ENCODE measurements at regions not wholly inside any gene's neighbourhood (a gene's known extent, or its start where the extent isn't known, plus 50 kb on each side); places are given as distances from the start of the nearest gene placed in this dataset.

- no peak for TF ChIP-seq CTCF (IDR thresholded peaks at IDR 0.05; ENCODE audit: low read length, missing control alignments)
- peak; percentile 95 for DNase-seq (ENCODE audit: low read depth)
- H3K4me3 ChIP-seq (replicated peaks; ENCODE audit: low read depth, low read length): no peak overlapping the region
Measured at GRCh38 chr3:70849911-70850699, 537.7 kb upstream of the MDFIC2 start.

- TF ChIP-seq CTCF (IDR thresholded peaks at IDR 0.05; ENCODE audit: low read length, missing control alignments): no peak
- H3K4me3 ChIP-seq (replicated peaks; ENCODE audit: low read depth, low read length): no peak overlapping the region
Measured at GRCh38 chr3:70840106-70840870, 527.9 kb upstream of the MDFIC2 start.

GRCh38 chr3:70833239-70833960, 521.0 kb upstream of the MDFIC2 start:
- H3K4me3 ChIP-seq (replicated peaks; ENCODE audit: low read depth, low read length): no peak overlapping the region
- no peak for DNase-seq (ENCODE audit: low read depth)
- no peak for TF ChIP-seq CTCF (IDR thresholded peaks at IDR 0.05; ENCODE audit: low read length, missing control alignments)

More at GRCh38 chr3:70840106-70840870, 527.9 kb upstream of the MDFIC2 start:
- DNase-seq (ENCODE audit: low read depth): no peak

GRCh38 chr3:70832834-70833205, 520.4 kb upstream of the MDFIC2 start:
- peak; percentile 71 for DNase-seq (ENCODE audit: low read depth)
- no peak overlapping the region for H3K4me3 ChIP-seq (replicated peaks; ENCODE audit: low read depth, low read length)
- no peak for TF ChIP-seq CTCF (IDR thresholded peaks at IDR 0.05; ENCODE audit: low read length, missing control alignments)

GRCh38 chr3:70832089-70832833, 519.8 kb upstream of the MDFIC2 start:
- no peak for TF ChIP-seq CTCF (IDR thresholded peaks at IDR 0.05; ENCODE audit: low read length, missing control alignments)
- no peak overlapping the region for H3K4me3 ChIP-seq (replicated peaks; ENCODE audit: low read depth, low read length)
- peak; percentile 89 for DNase-seq (ENCODE audit: low read depth)

- H3K4me3 ChIP-seq (replicated peaks; ENCODE audit: low read depth, low read length): no peak overlapping the region
- DNase-seq (ENCODE audit: low read depth): peak; percentile 89
Measured at GRCh38 chr3:70829092-70829491, 516.7 kb upstream of the MDFIC2 start.

More at GRCh38 chr3:70829092-70829491, 516.7 kb upstream of the MDFIC2 start:
- no peak for TF ChIP-seq CTCF (IDR thresholded peaks at IDR 0.05; ENCODE audit: low read length, missing control alignments)
